ENCODE measurements at regions not wholly inside any gene's neighbourhood (a gene's known extent, or its start where the extent isn't known, plus 50 kb on each side); places are given as distances from the start of the nearest gene placed in this dataset.

GRCh38 chr10:117945651-117946050 is 101.1 kb downstream of the RAB11FIP2 start:
- Histone ChIP-seq H3K79me2 (ENCODE audit: control insufficient read depth in 1 of 2, insufficient read depth in 2 of 2, low read length in 2 of 2) (no peaks in the 10 kb centered on the region), H2BK5ac (ENCODE audit: low read depth, low read length) (no peak overlapping the region), H4K8ac (ENCODE audit: extremely low read depth, insufficient read depth, low read length) (no peak overlapping the region), H4K5ac (ENCODE audit: insufficient read length, low read depth, low read length) (no peak overlapping the region), H2AK5ac (ENCODE audit: low read depth, low read length) (no peak overlapping the region), H3K36me3 (ENCODE audit: control insufficient read depth in 2 of 4, insufficient read depth in 4 of 4, low read length in 3 of 4) (no peaks in the 10 kb centered on the region), H3K4ac (replicated peaks; ENCODE audit: insufficient read length, low read depth, low read length) (no peak overlapping the region), H3K79me1 (ENCODE audit: low read depth, low read length) (no peaks in the 10 kb centered on the region), H3K27me3 (replicated peaks in 1 of 4; ENCODE audit: control insufficient read depth in 3 of 4, extremely low read depth in 1 of 4, insufficient read depth in 3 of 4, low read length in 3 of 4) (no peaks in the 10 kb centered on the region), H4K91ac (replicated peaks; ENCODE audit: insufficient read length, low read length) (no peak overlapping the region), H2BK12ac (ENCODE audit: low read depth, low read length) (no peak overlapping the region), H3K9ac (replicated peaks in 1 of 4; ENCODE audit: extremely low read depth in 1 of 4, low read depth in 3 of 4, low read length in 3 of 4) (no peak overlapping the region), H3K9me3 (ENCODE audit: insufficient read depth in 2 of 2, low read depth in 1 of 2, low read length in 1 of 2) (peaks cover 0 to 3% of the 10 kb centered on the region in 2 experiments; a peak in 1 of 4 replicates), H3K56ac (replicated peaks; ENCODE audit: insufficient read length, low read depth, low read length) (no peak overlapping the region), H2BK20ac (ENCODE audit: low read length) (no peak overlapping the region), H3K4me2 (ENCODE audit: insufficient read depth in 1 of 2, low read depth in 2 of 2, low read length in 2 of 2) (no peak overlapping the region), H2AFZ (ENCODE audit: low read length) (no peak overlapping the region), H3K23ac (ENCODE audit: insufficient read length) (no peak overlapping the region), H2BK120ac (replicated peaks; ENCODE audit: low read depth, low read length) (no peak overlapping the region), H3K23me2 (ENCODE audit: low read depth, low read length) (no peaks in the 10 kb centered on the region), H3K14ac (ENCODE audit: insufficient read length) (no peak overlapping the region), H2BK15ac (ENCODE audit: low read length) (no peak overlapping the region), H4K20me1 (replicated peaks in 1 of 2; ENCODE audit: control insufficient read depth in 1 of 2, insufficient read depth in 2 of 2, low read length in 2 of 2) (peaks cover 0 to 2% of the 10 kb centered on the region in 2 experiments), H3K27ac (ENCODE audit: low read depth, low read length) (no peak overlapping the region), H3K4me1 (replicated peaks in 1 of 4; ENCODE audit: control insufficient read depth in 3 of 4, insufficient read depth in 4 of 4, low read length in 3 of 4) (no peaks in the 10 kb centered on the region), H3K18ac (ENCODE audit: extremely low read depth, low read length) (no peak overlapping the region), H3K4me3 (ENCODE audit: extremely low read depth in 1 of 4, insufficient read depth in 2 of 4, low read depth in 3 of 4, low read length in 4 of 4) (no peak overlapping the region)
- ChIA-PET CTCF (ENCODE audit: partially characterized antibody) (interaction anchor here (1.1 kb wide), 1 partner anchor 37 kb away, joined by 3 read pairs; no protein-coding TSS in a partner anchor), POLR2A (ENCODE audit: partially characterized antibody) (no interaction called here)
- WGBS, 2 experiments (ENCODE audit: extremely low coverage in 1 of 2, insufficient coverage in 1 of 2, insufficient read length in 1 of 2, insufficient replicate concordance in 2 of 2, low coverage in 1 of 2, low lambda C conversion rate in 2 of 2, missing lambda C conversion rate in 1 of 2) = 85% methylated on average over 4 of the region's 5 CpGs; no CpG with 5 or more reads in 1 of the 2 experiments
- no peak for DNase-seq (ENCODE audit: low read depth in 1 of 2, low spot score in 2 of 2)
- FAIRE-seq = no peak
- TF ChIP-seq GABPA (IDR thresholded peaks at IDR 0.05; ENCODE audit: borderline replicate concordance, insufficient read depth, low read length) = no peak
- no peak for TF ChIP-seq HDAC2 (IDR thresholded peaks at IDR 0.05; ENCODE audit: borderline replicate concordance in 1 of 2, low read depth in 2 of 2, low read length in 2 of 2)
- TF ChIP-seq KDM4A (IDR thresholded peaks at IDR 0.05; ENCODE audit: low read depth, low read length, severe bottlenecking) = no peak
- TF ChIP-seq FOSL1 (IDR thresholded peaks at IDR 0.05; ENCODE audit: insufficient read depth, low read depth, low read length) = no peak
- no peak for TF ChIP-seq BRCA1 (IDR thresholded peaks at IDR 0.05; ENCODE audit: low read depth, low read length)
- no peak for TF ChIP-seq KDM1A (IDR thresholded peaks at IDR 0.05; ENCODE audit: borderline replicate concordance, low read length)
- no peak for TF ChIP-seq MAFK (IDR thresholded peaks at IDR 0.05; ENCODE audit: low read depth, low read length)
- no peak for TF ChIP-seq CREB1 (IDR thresholded peaks at IDR 0.05)
- TF ChIP-seq ZNF274 (IDR thresholded peaks at IDR 0.05; ENCODE audit: borderline replicate concordance, extremely low read depth, low read length) = no peak
- TF ChIP-seq ASH2L (IDR thresholded peaks at IDR 0.05; ENCODE audit: low read length) = no peak
- no peak for TF ChIP-seq TCF12 (IDR thresholded peaks at IDR 0.05; ENCODE audit: low read depth, low read length)
- no peak for TF ChIP-seq USF2 (IDR thresholded peaks at IDR 0.05; ENCODE audit: low read length)
- no peak for TF ChIP-seq BCL11A (IDR thresholded peaks at IDR 0.05; ENCODE audit: low read depth in 2 of 2, low read length in 2 of 2)
- TF ChIP-seq JUND (IDR thresholded peaks at IDR 0.05; ENCODE audit: low read length) = no peak
- no peak for TF ChIP-seq SRF (IDR thresholded peaks at IDR 0.05; ENCODE audit: low read depth, low read length)

Measured in H1 (cell line).